Spleen (tissue), 7 donors: ENCODE measurements at regions not wholly inside any gene's neighbourhood (a gene's known extent, or its start where the extent isn't known, plus 50 kb on each side); places are given as distances from the start of the nearest gene placed in this dataset.

ENCODE experiments used
- POLR2A ChIP-seq, 3 donors: fragments of 450-650 bp; IDR thresholded peaks; one replicate each; pipeline ENCODE4 v1.5.1; 2017; ENCODE audit warnings: antibody characterized with exemption in 3 of 3, mild to moderate bottlenecking in 1 of 3
- POLR2AphosphoS5 ChIP-seq, 3 donors: sonication (generic); formaldehyde crosslinking; IDR thresholded peaks; one replicate each; pipeline ENCODE4 v1.5.1; 2017; ENCODE audit warnings: antibody characterized with exemption in 3 of 3
- TF ChIP-seq, protein P1 (sequence below), 11 experiments: fragments of 200-600 bp in 7 of 11; fragments of 450-650 bp in 4 of 11; sonication (generic) in 4 of 11; IDR thresholded peaks in 8 of 11; conservative IDR thresholded peaks in 3 of 11; 1 replicate in 7 of 11; 2 replicates in 4 of 11; pipeline versions ENCODE4 v1.4.0 to v1.8.0; 2016 to 2021; ENCODE audit warnings: antibody characterized with exemption in 11 of 11, inconsistent platforms in 4 of 11, mild to moderate bottlenecking in 1 of 11
- donor health status: DM: no; HTN: no; CAD: no; lungs with moderate emphysema.
- donor health status: DM: no; HTN: no; CAD: no.
- donor health status: DM: no; HTN: no; CAD: no.

DNA sequence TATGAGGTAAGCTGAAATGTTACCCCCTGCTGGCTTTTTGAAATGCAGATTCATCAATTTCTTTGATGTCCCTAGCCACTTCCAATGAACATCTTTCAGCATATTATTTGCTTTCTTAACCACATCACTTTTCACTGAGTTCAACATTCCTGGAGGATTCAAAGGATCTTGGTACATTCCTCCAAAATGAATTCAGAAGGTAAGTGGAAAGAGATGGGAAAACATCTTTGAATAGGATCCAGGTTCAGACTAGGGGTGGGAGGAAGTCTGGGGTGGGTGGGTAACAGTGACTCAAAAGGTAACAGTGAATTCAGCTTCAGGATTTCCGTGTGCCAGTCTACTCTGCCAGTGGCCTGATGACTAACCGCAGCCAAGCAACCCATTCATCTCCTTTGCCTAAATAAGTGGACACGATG lies 180.7 kb downstream of the ZC3H11B start:
- TF ChIP-seq, protein P1, sequence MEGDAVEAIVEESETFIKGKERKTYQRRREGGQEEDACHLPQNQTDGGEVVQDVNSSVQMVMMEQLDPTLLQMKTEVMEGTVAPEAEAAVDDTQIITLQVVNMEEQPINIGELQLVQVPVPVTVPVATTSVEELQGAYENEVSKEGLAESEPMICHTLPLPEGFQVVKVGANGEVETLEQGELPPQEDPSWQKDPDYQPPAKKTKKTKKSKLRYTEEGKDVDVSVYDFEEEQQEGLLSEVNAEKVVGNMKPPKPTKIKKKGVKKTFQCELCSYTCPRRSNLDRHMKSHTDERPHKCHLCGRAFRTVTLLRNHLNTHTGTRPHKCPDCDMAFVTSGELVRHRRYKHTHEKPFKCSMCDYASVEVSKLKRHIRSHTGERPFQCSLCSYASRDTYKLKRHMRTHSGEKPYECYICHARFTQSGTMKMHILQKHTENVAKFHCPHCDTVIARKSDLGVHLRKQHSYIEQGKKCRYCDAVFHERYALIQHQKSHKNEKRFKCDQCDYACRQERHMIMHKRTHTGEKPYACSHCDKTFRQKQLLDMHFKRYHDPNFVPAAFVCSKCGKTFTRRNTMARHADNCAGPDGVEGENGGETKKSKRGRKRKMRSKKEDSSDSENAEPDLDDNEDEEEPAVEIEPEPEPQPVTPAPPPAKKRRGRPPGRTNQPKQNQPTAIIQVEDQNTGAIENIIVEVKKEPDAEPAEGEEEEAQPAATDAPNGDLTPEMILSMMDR (IDR thresholded peaks at IDR 0.05 in 8 of 11, conservative IDR thresholded peaks at IDR 0.05 in 3 of 11), result no peak
- TF ChIP-seq POLR2AphosphoS5 (IDR thresholded peaks at IDR 0.05) (no peak), POLR2A (IDR thresholded peaks at IDR 0.05) (no peak)
